ENCODE measurements at regions not wholly inside any gene's neighbourhood (a gene's known extent, or its start where the extent isn't known, plus 50 kb on each side); places are given as distances from the start of the nearest gene placed in this dataset.

DNA sequence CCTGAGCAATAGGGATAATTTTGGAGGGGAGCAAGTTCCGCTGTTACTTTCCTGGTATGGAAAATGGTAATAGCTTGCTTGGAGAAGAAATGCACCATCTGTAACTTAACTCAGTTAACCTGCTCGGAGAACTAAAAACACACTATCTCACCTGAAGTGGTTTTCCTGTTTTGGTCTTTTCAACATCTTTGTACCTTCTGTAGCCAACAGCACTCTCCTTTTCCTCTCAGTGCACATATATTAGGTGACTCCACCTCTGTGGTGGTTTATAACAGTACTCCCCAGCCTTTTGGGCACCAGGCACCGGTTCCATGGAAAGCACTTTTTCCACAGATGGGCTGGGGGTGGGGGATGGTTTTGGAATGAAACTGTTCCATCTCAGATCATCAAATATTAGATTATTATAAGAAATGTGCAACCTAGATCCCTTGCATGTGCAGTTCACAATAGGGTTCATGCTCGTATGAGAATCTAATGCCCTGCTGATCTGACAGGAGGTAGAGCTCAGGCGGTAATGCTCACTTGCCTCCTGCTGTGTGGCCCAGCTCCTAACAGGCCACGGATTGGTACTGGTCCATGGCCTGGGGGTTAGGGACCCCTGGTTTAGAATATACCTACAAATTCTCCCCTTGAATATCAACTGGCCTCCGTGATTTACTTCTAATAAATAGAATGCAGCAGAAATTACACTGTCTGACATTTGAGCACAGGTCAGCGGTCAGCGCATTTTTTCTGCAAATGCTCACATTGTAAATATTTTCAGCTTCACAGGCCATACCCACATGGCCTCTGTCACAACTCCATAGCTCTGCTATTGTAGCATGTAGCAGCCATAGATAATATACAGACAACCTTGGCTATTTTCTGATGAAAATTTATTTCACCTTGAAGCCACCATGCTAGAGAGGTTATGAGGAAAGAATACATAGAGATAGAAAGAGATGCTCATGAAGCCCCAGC, 83.8 kb upstream of the SUCLG2 start:
- H3K27me3 ChIP-seq, result no peaks in the 10 kb centered on the region
- no peaks in the 10 kb centered on the region for H3K36me3 ChIP-seq
- no peak overlapping the region for H3K4me3 ChIP-seq
- DNase-seq, result no peak
- H3K4me1 ChIP-seq, result no peaks in the 10 kb centered on the region
- H3K9me3 ChIP-seq, result no peaks in the 10 kb centered on the region
- intact Hi-C loops (cut with DNase I), result no loop called here
- H3K27ac ChIP-seq, result no peak overlapping the region
- TF ChIP-seq, protein P1, sequence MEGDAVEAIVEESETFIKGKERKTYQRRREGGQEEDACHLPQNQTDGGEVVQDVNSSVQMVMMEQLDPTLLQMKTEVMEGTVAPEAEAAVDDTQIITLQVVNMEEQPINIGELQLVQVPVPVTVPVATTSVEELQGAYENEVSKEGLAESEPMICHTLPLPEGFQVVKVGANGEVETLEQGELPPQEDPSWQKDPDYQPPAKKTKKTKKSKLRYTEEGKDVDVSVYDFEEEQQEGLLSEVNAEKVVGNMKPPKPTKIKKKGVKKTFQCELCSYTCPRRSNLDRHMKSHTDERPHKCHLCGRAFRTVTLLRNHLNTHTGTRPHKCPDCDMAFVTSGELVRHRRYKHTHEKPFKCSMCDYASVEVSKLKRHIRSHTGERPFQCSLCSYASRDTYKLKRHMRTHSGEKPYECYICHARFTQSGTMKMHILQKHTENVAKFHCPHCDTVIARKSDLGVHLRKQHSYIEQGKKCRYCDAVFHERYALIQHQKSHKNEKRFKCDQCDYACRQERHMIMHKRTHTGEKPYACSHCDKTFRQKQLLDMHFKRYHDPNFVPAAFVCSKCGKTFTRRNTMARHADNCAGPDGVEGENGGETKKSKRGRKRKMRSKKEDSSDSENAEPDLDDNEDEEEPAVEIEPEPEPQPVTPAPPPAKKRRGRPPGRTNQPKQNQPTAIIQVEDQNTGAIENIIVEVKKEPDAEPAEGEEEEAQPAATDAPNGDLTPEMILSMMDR (IDR thresholded peaks at IDR 0.05), result no peak
- no peak overlapping the region for H3K9ac ChIP-seq (ENCODE audit: low read depth in 2 of 2, low read length in 2 of 2)

DNA sequence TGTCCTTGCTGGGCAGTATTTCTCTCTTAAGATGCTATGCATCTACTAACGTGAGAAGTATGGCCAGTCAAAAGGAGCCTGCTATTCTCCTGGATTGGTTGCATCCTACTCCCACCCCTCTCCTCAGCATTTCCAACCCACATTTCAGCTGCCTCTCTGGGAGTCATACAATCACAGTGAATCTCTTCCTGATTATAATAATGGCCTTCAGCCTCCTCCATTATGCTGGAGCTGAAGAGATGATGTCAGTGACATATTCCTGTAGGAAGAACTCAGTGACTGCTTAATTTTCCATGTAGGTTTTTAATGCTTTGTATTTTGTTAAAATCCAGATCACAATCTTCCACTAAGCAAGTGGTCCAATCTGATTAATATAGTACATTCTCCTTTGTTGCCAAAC, 82.7 kb upstream of the SUCLG2 start:
- Histone ChIP-seq H3K9me3 (no peaks in the 10 kb centered on the region), H3K36me3 (no peaks in the 10 kb centered on the region), H3K9ac (ENCODE audit: low read depth in 2 of 2, low read length in 2 of 2) (no peak overlapping the region), H3K27ac (no peak overlapping the region), H3K27me3 (no peaks in the 10 kb centered on the region), H3K4me1 (no peaks in the 10 kb centered on the region), H3K4me3 (no peak overlapping the region)
- TF ChIP-seq, protein P1 (IDR thresholded peaks at IDR 0.05), result no peak
- no peak for DNase-seq
- intact Hi-C loops (cut with DNase I), result no loop called here

DNA sequence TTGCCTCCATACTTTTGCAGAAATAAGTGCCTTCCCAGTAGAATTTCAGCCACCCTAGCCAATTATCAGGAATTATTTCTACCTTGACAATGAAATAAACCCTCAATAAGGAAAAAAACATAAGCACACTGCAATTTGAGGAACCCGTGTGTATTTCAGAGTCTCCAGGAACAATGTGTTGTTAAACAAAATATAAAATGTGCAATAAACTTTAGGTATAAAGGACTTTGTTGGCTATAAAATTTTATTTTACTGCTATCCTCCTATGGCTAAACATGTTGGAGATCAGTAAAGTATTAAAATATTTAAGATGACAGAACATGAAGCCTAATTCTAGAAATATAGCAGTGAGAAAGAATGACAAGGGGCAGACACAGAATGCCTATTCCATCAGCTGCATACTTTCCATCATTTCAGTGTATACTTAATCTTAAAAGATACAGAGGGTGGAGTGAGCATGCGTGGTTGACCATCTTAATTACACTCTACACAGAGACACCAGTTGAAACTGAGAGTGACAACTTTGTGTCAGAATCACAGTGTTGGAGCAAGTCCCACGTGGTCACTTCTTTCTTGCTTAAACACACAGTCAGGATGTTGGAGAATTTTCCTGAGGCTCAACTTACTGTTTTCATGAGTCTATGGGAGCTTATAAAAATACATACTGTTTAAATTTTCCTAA, 79.0 kb upstream of the SUCLG2 start:
- no peaks in the 10 kb centered on the region for H3K27me3 ChIP-seq
- intact Hi-C loops (cut with DNase I), result no loop called here
- no peak for DNase-seq
- no peaks in the 10 kb centered on the region for H3K36me3 ChIP-seq
- no peak overlapping the region for H3K4me3 ChIP-seq
- TF ChIP-seq, protein P1 (IDR thresholded peaks at IDR 0.05), result no peak
- no peak overlapping the region for H3K27ac ChIP-seq
- no peaks in the 10 kb centered on the region for H3K9me3 ChIP-seq
- H3K4me1 ChIP-seq, result no peaks in the 10 kb centered on the region
- no peak overlapping the region for H3K9ac ChIP-seq (ENCODE audit: low read depth in 2 of 2, low read length in 2 of 2)

DNA sequence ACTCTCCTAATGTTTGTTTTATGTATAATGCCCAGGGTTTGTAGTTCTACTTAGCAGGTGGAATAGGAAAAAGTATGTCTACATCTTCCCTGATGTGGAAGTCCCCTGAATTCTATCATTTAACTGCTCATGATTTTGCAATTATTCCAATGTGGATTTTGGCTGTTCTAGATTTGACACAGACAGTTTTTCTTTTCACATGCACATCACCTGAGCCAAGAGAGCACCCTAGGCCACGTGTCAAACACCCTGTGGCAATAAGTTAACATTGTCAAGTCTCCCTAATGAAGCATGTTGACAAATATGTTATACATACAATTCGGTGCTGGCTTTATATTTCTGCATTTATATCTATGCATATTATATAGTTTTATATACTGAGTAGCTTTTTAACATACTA, 70.0 kb upstream of the SUCLG2 start:
- H3K27me3 ChIP-seq, result no peaks in the 10 kb centered on the region
- H3K4me3 ChIP-seq, result no peak overlapping the region
- DNase-seq, result no peak
- H3K9ac ChIP-seq (ENCODE audit: low read depth in 2 of 2, low read length in 2 of 2), result no peak overlapping the region
- TF ChIP-seq, protein P1 (IDR thresholded peaks at IDR 0.05), result no peak
- no peak overlapping the region for H3K27ac ChIP-seq
- intact Hi-C loops (cut with DNase I), result no loop called here
- no peaks in the 10 kb centered on the region for H3K9me3 ChIP-seq
- no peaks in the 10 kb centered on the region for H3K4me1 ChIP-seq
- no peaks in the 10 kb centered on the region for H3K36me3 ChIP-seq

DNA sequence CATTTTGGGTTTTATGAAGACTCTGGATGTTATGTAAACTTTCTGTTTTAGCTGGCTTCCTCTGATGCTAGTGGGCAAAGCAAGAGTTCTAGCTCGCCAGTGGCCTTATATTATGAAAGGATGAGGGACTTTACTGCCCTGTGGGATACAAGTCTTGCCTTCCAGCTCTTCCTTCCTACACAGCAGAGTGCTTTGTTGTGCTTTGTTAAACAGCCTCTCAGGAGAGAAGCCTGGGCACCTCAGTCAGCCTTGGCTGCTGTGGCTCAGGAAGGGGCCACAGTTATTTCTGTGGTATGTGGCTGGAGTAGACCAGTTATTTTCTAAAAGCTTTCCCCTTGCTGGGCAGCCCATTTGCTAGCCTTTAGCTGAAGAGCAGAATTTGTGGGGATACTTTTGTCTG, 69.5 kb upstream of the SUCLG2 start:
- intact Hi-C loops (cut with DNase I), result no loop called here
- DNase-seq, result no peak
- no peak overlapping the region for H3K9ac ChIP-seq (ENCODE audit: low read depth in 2 of 2, low read length in 2 of 2)

More for the DNA sequence above, 69.5 kb upstream of the SUCLG2 start:
- H3K27me3 ChIP-seq, result no peaks in the 10 kb centered on the region
- no peaks in the 10 kb centered on the region for H3K9me3 ChIP-seq
- H3K36me3 ChIP-seq, result no peaks in the 10 kb centered on the region
- TF ChIP-seq, protein P1 (IDR thresholded peaks at IDR 0.05), result no peak
- no peak overlapping the region for H3K27ac ChIP-seq
- no peaks in the 10 kb centered on the region for H3K4me1 ChIP-seq
- no peak overlapping the region for H3K4me3 ChIP-seq

Data from colonic mucosa (tissue), 4 donors.